Right lobe of liver (tissue), 6 donors: ENCODE measurements at regions not wholly inside any gene's neighbourhood (a gene's known extent, or its start where the extent isn't known, plus 50 kb on each side); places are given as distances from the start of the nearest gene placed in this dataset.

Experiments
- ATAC-seq, 4 donors: fragments of 200-7000 bp; cut with Tn5 transposase; one replicate each; pipeline ENCODE4 v1.9.1; 2020; ENCODE audit warnings: mild to moderate bottlenecking in 4 of 4, moderate library complexity in 4 of 4
- DNase-seq, 3 donors: peaks; one replicate each; pipeline ENCODE4 v3.0.0-alpha.2; 2020
- H3K27ac ChIP-seq, 3 donors: fragments of 200-600 bp; one replicate each; pipeline ENCODE4 v1.8.0; 2022
- H3K27me3 ChIP-seq, 2 donors: fragments of 200-600 bp; one replicate each; pipeline ENCODE4 v1.8.0; 2022
- H3K36me3 ChIP-seq, 4 donors: fragments of 200-600 bp; sonication (generic) in 1 of 4; one replicate each; pipeline versions ENCODE4 v1.5.1 to v1.8.0; 2017 to 2022; ENCODE audit warnings: control low read depth in 1 of 4
- H3K4me1 ChIP-seq, 4 donors: fragments of 200-600 bp; sonication (generic) in 1 of 4; one replicate each; pipeline versions ENCODE4 v1.5.1 to v1.8.0; 2017 to 2022; ENCODE audit warnings: control low read depth in 1 of 4
- H3K4me3 ChIP-seq, 3 donors: fragments of 200-600 bp; one replicate each; pipeline ENCODE4 v1.8.0; 2022
- H3K9me3 ChIP-seq, 4 donors: fragments of 200-600 bp; sonication (generic) in 1 of 4; one replicate each; pipeline versions ENCODE4 v1.5.1 to v1.8.0; 2017 to 2022; ENCODE audit warnings: control low read depth in 1 of 4
- CTCF ChIP-seq, 4 donors: fragments of 200-600 bp in 3 of 4; fragments of 450-650 bp in 1 of 4; IDR thresholded peaks; one replicate each; pipeline versions ENCODE4 v1.5.1 to v1.8.0; 2016 to 2022; ENCODE audit warnings: antibody characterized with exemption in 4 of 4, mild to moderate bottlenecking in 2 of 4
- POLR2A ChIP-seq: fragments of 450-650 bp; IDR thresholded peaks from one replicate; pipeline ENCODE4 v1.6.1; 2017; ENCODE audit warnings: antibody characterized with exemption, mild to moderate bottlenecking
- WGBS: methylation state at CpG from one replicate; pipeline ENCODE4 v1.1.6; 2018; ENCODE audit warnings: low coverage, low lambda C conversion rate; ENCODE audit not compliant: insufficient coverage; ENCODE audit errors: missing lambda C conversion rate; 5-methylcytosine and 5-hydroxymethylcytosine counted together
- intact Hi-C, 2 donors: fragments of 100-400 bp; cut with DNase I; formaldehyde crosslinking; loops; one replicate each; pipeline versions ENCODE4 v1.11.2 to v1.14.1; 2022
- donor health status: DM: no; HTN: yes; CAD: no.
- donor health status: DM: no; HTN: no; CAD: no.
- donor health status: DM: no; HTN: no; CAD: no.
- donor health status: DM: no; HTN: yes; CAD: no.
- donor health status: DM: no; HTN: yes; CAD: no.

- no peaks in the 10 kb centered on the region for H3K36me3 ChIP-seq
- WGBS = 74% methylated on average over 6 of the region's 6 CpGs
- intact Hi-C loops = no loop called here
- H3K4me3 ChIP-seq = no peak overlapping the region
- no peak for DNase-seq
- no peaks in the 10 kb centered on the region for H3K27me3 ChIP-seq
- no peak for ATAC-seq
- TF ChIP-seq CTCF (IDR thresholded peaks at IDR 0.05) (no peak), POLR2A (no peak)
- H3K9me3 ChIP-seq = no peaks in the 10 kb centered on the region
- H3K27ac ChIP-seq = no peak overlapping the region
- H3K4me1 ChIP-seq = no peaks in the 10 kb centered on the region
These were observed 537.7 kb upstream of the PTBP2 start for GRCh38 chr1:96183928-96184327.

- ATAC-seq (no peak), DNase-seq (no peak)
- intact Hi-C loops = no loop called here
- Histone ChIP-seq H3K4me3 (no peak overlapping the region), H3K9me3 (no peaks in the 10 kb centered on the region), H3K27me3 (no peaks in the 10 kb centered on the region), H3K27ac (no peak overlapping the region), H3K4me1 (no peaks in the 10 kb centered on the region), H3K36me3 (no peaks in the 10 kb centered on the region)
- no peak for TF ChIP-seq POLR2A
- WGBS = 22% methylated on average over 2 of the region's 2 CpGs
These were observed 536.4 kb upstream of the PTBP2 start for GRCh38 chr1:96185181-96185580.

GRCh38 chr1:96187020-96187419 lies 534.6 kb upstream of the PTBP2 start:
- H3K27ac ChIP-seq = no peak overlapping the region
- H3K27me3 ChIP-seq = no peaks in the 10 kb centered on the region
- H3K4me1 ChIP-seq = no peaks in the 10 kb centered on the region
- no peak for TF ChIP-seq POLR2A
- no peak for TF ChIP-seq CTCF (IDR thresholded peaks at IDR 0.05)
- H3K9me3 ChIP-seq = no peaks in the 10 kb centered on the region
- H3K36me3 ChIP-seq = no peaks in the 10 kb centered on the region
- 74% methylated on average over 1 of the region's 1 CpG for WGBS
- ATAC-seq (no peak), DNase-seq (no peak)
- H3K4me3 ChIP-seq = no peak overlapping the region
- intact Hi-C loops = no loop called here

GRCh38 chr1:96191165-96191564 lies 530.4 kb upstream of the PTBP2 start:
- DNase-seq (no peak), ATAC-seq (no peak)
- intact Hi-C loops = no loop called here
- Histone ChIP-seq H3K4me1 (no peaks in the 10 kb centered on the region), H3K27ac (no peak overlapping the region), H3K9me3 (no peaks in the 10 kb centered on the region), H3K4me3 (no peak overlapping the region), H3K36me3 (no peaks in the 10 kb centered on the region), H3K27me3 (no peaks in the 10 kb centered on the region)
- 43% methylated on average over 2 of the region's 2 CpGs for WGBS
- TF ChIP-seq POLR2A (no peak), CTCF (IDR thresholded peaks at IDR 0.05) (no peak)

- no peaks in the 10 kb centered on the region for H3K9me3 ChIP-seq
- intact Hi-C loops = no loop called here
- H3K4me1 ChIP-seq = no peaks in the 10 kb centered on the region
- H3K4me3 ChIP-seq = no peak overlapping the region
- ATAC-seq (no peak), DNase-seq (no peak)
- TF ChIP-seq CTCF (IDR thresholded peaks at IDR 0.05) (no peak), POLR2A (no peak)
- WGBS = 70% methylated on average over 2 of the region's 2 CpGs
- no peaks in the 10 kb centered on the region for H3K36me3 ChIP-seq
- no peaks in the 10 kb centered on the region for H3K27me3 ChIP-seq
- no peak overlapping the region for H3K27ac ChIP-seq
These were observed 515.1 kb upstream of the PTBP2 start for GRCh38 chr1:96206451-96206850.
